Transverse colon (tissue), 4 donors: ENCODE measurements at regions not wholly inside any gene's neighbourhood (a gene's known extent, or its start where the extent isn't known, plus 50 kb on each side); places are given as distances from the start of the nearest gene placed in this dataset.

Experiments used
- DNase-seq: peaks from one replicate; pipeline ENCODE4 v3.0.0-alpha.2; 2019
- H3K27ac ChIP-seq, 4 donors: fragments of 200-600 bp; sonication (generic); 2 replicates each; pipeline ENCODE4 v1.5.1; 2016 to 2018; ENCODE audit warnings: inconsistent platforms in 4 of 4
- H3K27me3 ChIP-seq: fragments of 200-600 bp; sonication (generic); 2 replicates; pipeline ENCODE4 v1.5.1; 2017; ENCODE audit warnings: inconsistent platforms
- H3K36me3 ChIP-seq, 4 donors: fragments of 200-600 bp; sonication (generic); 2 replicates each; pipeline ENCODE4 v1.5.1; 2017 to 2019; ENCODE audit warnings: inconsistent platforms in 4 of 4
- H3K4me1 ChIP-seq, 4 donors: fragments of 200-600 bp; sonication (generic); 2 replicates each; pipeline ENCODE4 v1.5.1; 2017 to 2020; ENCODE audit warnings: inconsistent platforms in 4 of 4
- H3K4me3 ChIP-seq, 4 donors: fragments of 200-600 bp; sonication (generic); 1 replicate in 1 of 4; 2 replicates in 3 of 4; pipeline versions ENCODE4 v1.5.1 to v1.6.1; 2017 to 2019; ENCODE audit warnings: inconsistent platforms in 4 of 4
- H3K9me3 ChIP-seq, 2 donors: fragments of 200-600 bp; sonication (generic); 2 replicates each; pipeline ENCODE4 v1.5.1; 2017 to 2019; ENCODE audit warnings: inconsistent platforms in 2 of 2
- EP300 ChIP-seq: sonication (generic); formaldehyde crosslinking; IDR thresholded peaks from one replicate; pipeline ENCODE4 v1.6.1; 2017; ENCODE audit warnings: antibody characterized with exemption, low read depth
- POLR2A ChIP-seq: fragments of 450-650 bp; IDR thresholded peaks from one replicate; pipeline ENCODE4 v1.6.1; 2016; ENCODE audit warnings: antibody characterized with exemption, mild to moderate bottlenecking, moderate library complexity
- POLR2AphosphoS5 ChIP-seq, 3 donors: sonication (generic); formaldehyde crosslinking; IDR thresholded peaks; one replicate each; pipeline ENCODE4 v1.6.1; 2016; ENCODE audit warnings: antibody characterized with exemption in 3 of 3
- WGBS, 2 donors: methylation state at CpG; one replicate each; pipeline ENCODE4 v1.1.5; 2018; ENCODE audit warnings: low coverage in 1 of 2; 5-methylcytosine and 5-hydroxymethylcytosine counted together
- in situ Hi-C, 4 donors: fragments of 200-750 bp; cut with MboI; loops; one replicate each; pipeline versions ENCODE4 v1.15.0 to v1.15.1; 2017; ENCODE audit warnings: low sequenced_read_pairs in 3 of 4, low pct_ligation_motif_present in 1 of 4, low pct_unique_long_range_greater_than_20kb in 1 of 4
- intact Hi-C: fragments of 100-400 bp; cut with DNase I; formaldehyde crosslinking; loops from one replicate; pipeline ENCODE4 v1.15.1; 2023; ENCODE audit warnings: low total_unique reads
- TF ChIP-seq, protein P1 (sequence below), 5 experiments: fragments of 200-600 bp in 3 of 5; fragments of 450-650 bp in 2 of 5; sonication (generic) in 3 of 5; IDR thresholded peaks; 1 replicate in 2 of 5; 2 replicates in 3 of 5; pipeline ENCODE4 v1.5.1; 2016 to 2017; ENCODE audit warnings: antibody characterized with exemption in 5 of 5, inconsistent platforms in 3 of 5, mild to moderate bottlenecking in 2 of 5, moderate library complexity in 1 of 5

DNA sequence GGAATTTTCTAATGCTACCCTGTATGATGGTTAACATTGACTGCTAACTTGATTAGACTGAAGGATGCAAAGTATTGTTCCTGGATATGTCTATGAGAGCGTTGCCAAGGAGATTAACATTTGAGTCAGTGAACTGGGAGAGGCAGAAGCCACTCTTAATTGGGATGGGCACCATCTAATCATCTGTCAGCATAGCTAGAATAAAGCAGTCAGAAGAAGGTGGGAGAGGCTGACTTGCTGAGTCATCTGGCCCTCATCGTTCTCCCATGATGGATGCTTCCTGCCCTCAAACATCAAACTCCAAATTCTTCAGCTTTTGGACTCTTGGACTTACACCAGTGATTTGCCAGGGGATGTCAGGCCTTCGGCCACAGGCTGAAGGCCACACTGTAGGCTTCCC, 878.5 kb downstream of the PCDH7 start:
- no peak for DNase-seq
- Histone ChIP-seq H3K27me3 (no peaks in the 10 kb centered on the region), H3K36me3 (no peaks in the 10 kb centered on the region), H3K4me1 (no peaks in the 10 kb centered on the region), H3K9me3 (no peaks in the 10 kb centered on the region), H3K27ac (no peak overlapping the region), H3K4me3 (no peak overlapping the region)
- in situ Hi-C loops = no loop called here
- intact Hi-C loops = no loop called here
- WGBS, 2 donors = 74 to 75% methylated on average over 2 to 3 of the region's 3 CpGs
- TF ChIP-seq, protein P1, sequence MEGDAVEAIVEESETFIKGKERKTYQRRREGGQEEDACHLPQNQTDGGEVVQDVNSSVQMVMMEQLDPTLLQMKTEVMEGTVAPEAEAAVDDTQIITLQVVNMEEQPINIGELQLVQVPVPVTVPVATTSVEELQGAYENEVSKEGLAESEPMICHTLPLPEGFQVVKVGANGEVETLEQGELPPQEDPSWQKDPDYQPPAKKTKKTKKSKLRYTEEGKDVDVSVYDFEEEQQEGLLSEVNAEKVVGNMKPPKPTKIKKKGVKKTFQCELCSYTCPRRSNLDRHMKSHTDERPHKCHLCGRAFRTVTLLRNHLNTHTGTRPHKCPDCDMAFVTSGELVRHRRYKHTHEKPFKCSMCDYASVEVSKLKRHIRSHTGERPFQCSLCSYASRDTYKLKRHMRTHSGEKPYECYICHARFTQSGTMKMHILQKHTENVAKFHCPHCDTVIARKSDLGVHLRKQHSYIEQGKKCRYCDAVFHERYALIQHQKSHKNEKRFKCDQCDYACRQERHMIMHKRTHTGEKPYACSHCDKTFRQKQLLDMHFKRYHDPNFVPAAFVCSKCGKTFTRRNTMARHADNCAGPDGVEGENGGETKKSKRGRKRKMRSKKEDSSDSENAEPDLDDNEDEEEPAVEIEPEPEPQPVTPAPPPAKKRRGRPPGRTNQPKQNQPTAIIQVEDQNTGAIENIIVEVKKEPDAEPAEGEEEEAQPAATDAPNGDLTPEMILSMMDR (IDR thresholded peaks at IDR 0.05) = no peak
- no peak for TF ChIP-seq EP300
- no peak for TF ChIP-seq POLR2A
- TF ChIP-seq POLR2AphosphoS5 (IDR thresholded peaks at IDR 0.05) = no peak

DNA sequence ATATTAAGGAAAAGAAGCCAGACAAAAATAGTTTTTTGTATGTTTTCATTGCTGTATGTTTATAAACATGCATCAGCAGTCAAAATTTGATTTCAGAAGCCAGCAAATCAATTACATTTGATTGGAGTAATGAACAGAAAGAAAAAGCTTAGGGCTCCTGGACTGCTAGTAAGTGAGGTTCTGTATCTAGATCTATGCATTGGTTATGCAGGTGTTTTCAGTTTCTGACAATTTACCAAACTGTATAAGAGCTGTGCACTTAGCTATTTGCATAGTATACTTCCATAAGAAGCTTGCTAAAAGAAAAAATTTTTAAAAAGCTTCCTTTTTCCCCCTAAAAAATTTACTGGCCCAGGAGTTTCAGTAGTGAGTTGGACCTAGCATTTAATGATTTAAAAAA, 881.6 kb downstream of the PCDH7 start:
- Histone ChIP-seq H3K4me1 (no peaks in the 10 kb centered on the region), H3K9me3 (no peaks in the 10 kb centered on the region), H3K27ac (no peak overlapping the region), H3K4me3 (no peak overlapping the region), H3K27me3 (no peaks in the 10 kb centered on the region), H3K36me3 (no peaks in the 10 kb centered on the region)
- DNase-seq = no peak
- TF ChIP-seq POLR2AphosphoS5 (IDR thresholded peaks at IDR 0.05) = no peak
- no peak for TF ChIP-seq EP300
- TF ChIP-seq, protein P1 (IDR thresholded peaks at IDR 0.05) = no peak
- intact Hi-C loops (loop anchor here (10.0 kb wide), 1 partner anchor 1903 kb away; no protein-coding TSS in a partner anchor), in situ Hi-C loops (no loop called here)

DNA sequence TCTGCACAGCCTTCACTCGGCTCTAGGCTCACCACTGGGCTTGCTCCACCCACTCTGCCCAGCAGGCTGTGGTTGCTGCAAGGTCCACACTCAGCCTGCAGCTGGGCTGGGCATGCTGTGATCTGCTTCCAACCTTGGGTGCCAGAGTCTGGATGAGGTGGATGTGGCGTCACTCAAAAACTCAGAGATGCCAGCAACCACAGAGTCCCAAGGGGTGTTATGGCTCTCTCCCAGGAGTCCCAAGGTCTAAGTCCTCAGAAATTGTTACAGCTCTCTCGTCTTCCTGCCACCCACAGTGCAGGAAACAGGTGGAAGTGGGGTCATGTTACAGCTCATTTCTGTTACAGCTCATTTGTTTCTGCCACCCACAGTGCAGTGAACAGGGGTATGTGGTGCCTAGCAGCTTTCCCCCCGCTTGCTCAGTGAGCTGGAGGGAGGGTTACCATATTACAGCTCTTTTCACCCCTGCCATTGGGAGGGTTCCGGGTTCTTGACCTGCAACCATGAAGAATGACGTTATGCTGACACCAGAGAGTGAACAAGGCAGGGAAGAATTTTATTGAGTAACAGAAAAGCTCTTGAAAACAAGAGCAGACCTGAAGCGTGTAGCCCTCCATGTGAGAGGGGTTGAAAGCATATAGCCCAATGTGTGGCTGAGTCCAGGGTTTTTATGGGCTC, 893.9 kb downstream of the PCDH7 start:
- intact Hi-C loops (no loop called here), in situ Hi-C loops (no loop called here)
- H3K27me3 ChIP-seq = no peaks in the 10 kb centered on the region
- no peak for DNase-seq
- 66 to 67% methylated on average over 2 to 7 of the region's 7 CpGs for WGBS, 2 donors
- H3K27ac ChIP-seq = no peak overlapping the region
- no peaks in the 10 kb centered on the region for H3K36me3 ChIP-seq
- no peak overlapping the region for H3K4me3 ChIP-seq
- H3K4me1 ChIP-seq = no peaks in the 10 kb centered on the region
- TF ChIP-seq POLR2AphosphoS5 (IDR thresholded peaks at IDR 0.05) = no peak
- TF ChIP-seq, protein P1 (IDR thresholded peaks at IDR 0.05) = no peak
- TF ChIP-seq EP300 = no peak
- TF ChIP-seq POLR2A = no peak
- no peaks in the 10 kb centered on the region for H3K9me3 ChIP-seq

DNA sequence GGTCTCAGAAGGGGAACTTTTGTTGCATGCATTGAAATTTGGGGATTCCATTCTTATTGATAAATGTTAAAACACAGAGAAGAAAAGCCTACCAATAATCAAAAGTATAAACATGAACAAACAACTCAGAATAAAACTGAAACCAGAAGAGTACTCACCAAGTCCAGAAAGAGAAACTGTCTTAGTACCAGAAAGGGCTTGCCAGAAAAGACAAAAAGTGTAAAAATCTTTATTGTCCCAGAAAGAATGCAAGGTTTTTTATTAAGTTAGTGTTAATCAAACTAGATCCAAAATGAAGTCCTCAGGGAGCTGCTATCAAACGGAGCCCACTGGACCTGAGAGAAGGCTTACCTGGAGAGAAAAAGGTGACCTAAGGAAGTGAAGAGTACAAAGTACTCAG, 897.5 kb downstream of the PCDH7 start:
- no peaks in the 10 kb centered on the region for H3K27me3 ChIP-seq
- no peak overlapping the region for H3K27ac ChIP-seq
- WGBS, 2 donors = 74 to 78% methylated on average over 1 of the region's 1 CpG
- in situ Hi-C loops = no loop called here
- TF ChIP-seq, protein P1 (IDR thresholded peaks at IDR 0.05) = no peak
- TF ChIP-seq EP300 (no peak), POLR2A (no peak), POLR2AphosphoS5 (IDR thresholded peaks at IDR 0.05) (no peak)
- no peak for DNase-seq
- intact Hi-C loops = no loop called here
- no peaks in the 10 kb centered on the region for H3K4me1 ChIP-seq
- no peaks in the 10 kb centered on the region for H3K36me3 ChIP-seq
- H3K9me3 ChIP-seq = no peaks in the 10 kb centered on the region
- H3K4me3 ChIP-seq = no peak overlapping the region
